ENCODE measurements at regions not wholly inside any gene's neighbourhood (a gene's known extent, or its start where the extent isn't known, plus 50 kb on each side); places are given as distances from the start of the nearest gene placed in this dataset.

DNA sequence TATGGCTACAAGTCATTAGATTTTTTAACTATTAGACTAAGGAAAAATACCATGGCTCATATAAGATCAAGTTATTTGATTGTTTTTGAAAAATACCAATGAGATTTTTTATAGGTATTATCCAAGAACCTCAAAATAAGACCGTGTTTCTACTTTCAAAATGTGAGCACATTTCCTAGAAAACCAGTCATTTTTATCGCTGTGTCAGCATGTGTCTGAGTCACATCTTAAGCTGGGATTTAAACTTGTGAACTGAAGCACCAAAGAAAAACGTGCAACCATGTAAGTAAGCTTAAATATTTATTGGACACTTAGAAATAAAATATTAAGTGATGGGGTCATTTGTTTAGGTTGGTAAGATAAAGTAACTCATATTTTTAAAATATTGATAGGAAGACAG is 1676.0 kb upstream of the NUDT12 start:
- TF ChIP-seq, protein P1, sequence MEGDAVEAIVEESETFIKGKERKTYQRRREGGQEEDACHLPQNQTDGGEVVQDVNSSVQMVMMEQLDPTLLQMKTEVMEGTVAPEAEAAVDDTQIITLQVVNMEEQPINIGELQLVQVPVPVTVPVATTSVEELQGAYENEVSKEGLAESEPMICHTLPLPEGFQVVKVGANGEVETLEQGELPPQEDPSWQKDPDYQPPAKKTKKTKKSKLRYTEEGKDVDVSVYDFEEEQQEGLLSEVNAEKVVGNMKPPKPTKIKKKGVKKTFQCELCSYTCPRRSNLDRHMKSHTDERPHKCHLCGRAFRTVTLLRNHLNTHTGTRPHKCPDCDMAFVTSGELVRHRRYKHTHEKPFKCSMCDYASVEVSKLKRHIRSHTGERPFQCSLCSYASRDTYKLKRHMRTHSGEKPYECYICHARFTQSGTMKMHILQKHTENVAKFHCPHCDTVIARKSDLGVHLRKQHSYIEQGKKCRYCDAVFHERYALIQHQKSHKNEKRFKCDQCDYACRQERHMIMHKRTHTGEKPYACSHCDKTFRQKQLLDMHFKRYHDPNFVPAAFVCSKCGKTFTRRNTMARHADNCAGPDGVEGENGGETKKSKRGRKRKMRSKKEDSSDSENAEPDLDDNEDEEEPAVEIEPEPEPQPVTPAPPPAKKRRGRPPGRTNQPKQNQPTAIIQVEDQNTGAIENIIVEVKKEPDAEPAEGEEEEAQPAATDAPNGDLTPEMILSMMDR (IDR thresholded peaks at IDR 0.05; ENCODE audit: unreplicated experiment), result no peak
- no peaks in the 10 kb centered on the region for H3K36me3 Mint-ChIP-seq (ENCODE audit: low read depth, unreplicated experiment)
- no peaks in the 10 kb centered on the region for H3K27me3 Mint-ChIP-seq (ENCODE audit: unreplicated experiment)
- no peak overlapping the region for H3K27ac Mint-ChIP-seq (ENCODE audit: unreplicated experiment)
- no peaks in the 10 kb centered on the region for H3K9me3 Mint-ChIP-seq (ENCODE audit: unreplicated experiment)
- DNase-seq (ENCODE audit: low spot score), result no peak
- H3K4me3 Mint-ChIP-seq (ENCODE audit: unreplicated experiment), result no peak overlapping the region
- H3K4me1 Mint-ChIP-seq (ENCODE audit: unreplicated experiment), result no peaks in the 10 kb centered on the region

DNA sequence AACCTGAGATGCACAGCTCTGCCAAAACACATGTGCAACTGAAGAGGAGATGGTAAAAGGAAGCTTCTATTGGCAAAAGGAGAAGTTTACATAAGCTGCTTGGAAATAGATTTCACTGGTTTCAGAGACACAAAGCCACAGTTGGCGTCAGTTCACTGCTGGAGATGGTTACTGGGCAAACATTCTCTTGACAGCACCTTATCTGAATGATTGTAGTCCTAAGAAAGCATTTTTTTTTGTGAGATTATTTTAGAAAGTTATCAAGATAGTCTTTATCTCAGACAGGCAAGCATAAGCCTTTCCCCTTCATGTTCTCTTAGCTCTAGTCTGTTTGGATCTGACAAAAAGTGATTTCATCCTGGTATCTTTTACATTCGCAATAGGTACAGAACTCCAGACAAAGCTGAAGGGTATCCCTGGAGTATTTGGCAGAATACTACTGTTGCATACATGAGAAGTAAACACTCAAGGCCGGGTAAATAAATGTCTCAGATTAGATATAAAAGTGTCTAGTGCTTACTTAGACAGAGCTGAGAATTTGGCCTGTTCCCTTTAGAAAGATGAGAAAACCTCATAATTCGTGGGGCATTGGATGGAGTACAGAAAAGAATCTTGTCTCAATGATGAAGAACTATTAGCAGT is 1668.0 kb upstream of the NUDT12 start:
- Mint-ChIP-seq H3K4me1 (ENCODE audit: unreplicated experiment) (peaks cover 3% of the 10 kb centered on the region), H3K4me3 (ENCODE audit: unreplicated experiment) (no peak overlapping the region), H3K36me3 (ENCODE audit: low read depth, unreplicated experiment) (no peaks in the 10 kb centered on the region), H3K9me3 (ENCODE audit: unreplicated experiment) (no peaks in the 10 kb centered on the region), H3K27me3 (ENCODE audit: unreplicated experiment) (no peaks in the 10 kb centered on the region), H3K27ac (ENCODE audit: unreplicated experiment) (no peak overlapping the region)
- no peak for DNase-seq (ENCODE audit: low spot score)
- TF ChIP-seq, protein P1 (IDR thresholded peaks at IDR 0.05; ENCODE audit: unreplicated experiment), result no peak

DNA sequence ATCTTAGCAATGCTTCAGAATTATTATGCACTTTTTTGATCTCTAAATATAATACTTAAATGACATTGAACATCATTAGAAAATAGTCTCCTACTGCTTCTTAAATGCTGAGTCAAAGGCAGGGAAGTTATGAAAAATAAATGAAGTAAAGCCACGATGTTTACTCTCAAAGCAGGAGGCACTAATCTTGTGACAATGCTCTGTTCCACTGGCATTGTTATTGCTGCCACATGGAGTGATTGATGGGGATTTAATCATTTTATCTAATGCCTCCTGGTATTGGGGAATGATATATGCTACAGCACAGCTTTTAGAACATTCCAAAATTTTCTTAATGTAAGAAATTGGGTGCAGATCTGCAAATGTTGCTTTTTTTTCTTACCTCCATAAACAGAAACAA is 1655.4 kb upstream of the NUDT12 start:
- H3K9me3 Mint-ChIP-seq (ENCODE audit: unreplicated experiment), result no peaks in the 10 kb centered on the region
- no peaks in the 10 kb centered on the region for H3K27me3 Mint-ChIP-seq (ENCODE audit: unreplicated experiment)
- no peaks in the 10 kb centered on the region for H3K4me1 Mint-ChIP-seq (ENCODE audit: unreplicated experiment)
- no peaks in the 10 kb centered on the region for H3K36me3 Mint-ChIP-seq (ENCODE audit: low read depth, unreplicated experiment)
- H3K27ac Mint-ChIP-seq (ENCODE audit: unreplicated experiment), result no peak overlapping the region
- H3K4me3 Mint-ChIP-seq (ENCODE audit: unreplicated experiment), result no peak overlapping the region
- DNase-seq (ENCODE audit: low spot score), result no peak
- TF ChIP-seq, protein P1 (IDR thresholded peaks at IDR 0.05; ENCODE audit: unreplicated experiment), result no peak

DNA sequence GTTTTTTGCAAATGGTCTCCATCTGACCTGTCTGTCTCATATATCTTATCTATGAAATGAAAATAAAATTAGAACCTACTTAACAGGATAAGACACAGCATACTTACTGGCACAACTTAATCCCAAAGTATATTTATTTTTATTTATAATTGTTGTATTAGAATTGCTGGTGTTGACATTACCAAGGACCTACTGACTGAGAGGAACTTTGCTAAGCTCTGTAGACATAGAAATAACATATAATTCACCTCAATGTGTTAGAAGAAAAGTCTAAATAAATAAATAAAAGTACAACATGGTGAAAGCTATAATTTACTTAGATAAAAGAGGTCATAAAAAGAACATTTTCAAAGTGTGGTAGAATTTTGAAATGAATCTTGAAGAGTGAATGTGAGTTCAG is 1650.5 kb upstream of the NUDT12 start:
- no peaks in the 10 kb centered on the region for H3K36me3 Mint-ChIP-seq (ENCODE audit: low read depth, unreplicated experiment)
- no peaks in the 10 kb centered on the region for H3K9me3 Mint-ChIP-seq (ENCODE audit: unreplicated experiment)
- peaks cover 5% of the 10 kb centered on the region for H3K4me1 Mint-ChIP-seq (ENCODE audit: unreplicated experiment)
- H3K4me3 Mint-ChIP-seq (ENCODE audit: unreplicated experiment), result no peak overlapping the region
- no peak for DNase-seq (ENCODE audit: low spot score)
- peaks cover 1% of the 10 kb centered on the region for H3K27me3 Mint-ChIP-seq (ENCODE audit: unreplicated experiment)
- TF ChIP-seq, protein P1 (IDR thresholded peaks at IDR 0.05; ENCODE audit: unreplicated experiment), result no peak
- H3K27ac Mint-ChIP-seq (ENCODE audit: unreplicated experiment), result no peak overlapping the region

DNA sequence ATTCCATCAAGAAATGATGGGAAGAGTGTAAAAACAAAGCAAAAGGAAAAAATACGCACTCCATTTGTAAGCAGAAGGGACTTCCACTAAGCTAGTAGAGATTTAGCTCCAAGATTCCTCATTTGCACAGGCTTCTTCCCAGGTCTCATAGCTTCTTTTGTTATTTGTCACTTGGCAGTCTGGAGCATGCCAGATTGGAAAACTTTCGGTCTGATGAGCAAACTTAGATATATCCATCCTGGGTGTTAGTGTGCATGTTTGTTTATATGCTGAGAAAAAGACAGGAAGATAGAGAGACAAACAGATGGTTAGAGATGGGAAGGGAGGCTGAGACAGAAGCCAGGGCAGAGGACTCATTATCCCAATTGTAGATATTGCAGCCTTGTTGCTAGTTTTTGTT is 1644.5 kb upstream of the NUDT12 start:
- Mint-ChIP-seq H3K36me3 (ENCODE audit: low read depth, unreplicated experiment) (no peaks in the 10 kb centered on the region), H3K4me3 (ENCODE audit: unreplicated experiment) (no peak overlapping the region), H3K4me1 (ENCODE audit: unreplicated experiment) (peaks cover 5% of the 10 kb centered on the region), H3K9me3 (ENCODE audit: unreplicated experiment) (no peaks in the 10 kb centered on the region), H3K27me3 (ENCODE audit: unreplicated experiment) (peaks cover 1% of the 10 kb centered on the region), H3K27ac (ENCODE audit: unreplicated experiment) (no peak overlapping the region)
- no peak for DNase-seq (ENCODE audit: low spot score)
- TF ChIP-seq, protein P1 (IDR thresholded peaks at IDR 0.05; ENCODE audit: unreplicated experiment), result no peak

Measured in endothelial cell (in vitro differentiated cells).